ENCODE measurements at regions not wholly inside any gene's neighbourhood (a gene's known extent, or its start where the extent isn't known, plus 50 kb on each side); places are given as distances from the start of the nearest gene placed in this dataset.

- TF ChIP-seq CTCF (IDR thresholded peaks at IDR 0.05) (no peak), ZFX (IDR thresholded peaks at IDR 0.05; ENCODE audit: borderline replicate concordance) (no peak)
These were observed 244.4 kb upstream of the KBTBD8 start for GRCh38 chr3:66753670-66754069.
